H1 (cell line): ENCODE measurements at regions not wholly inside any gene's neighbourhood (a gene's known extent, or its start where the extent isn't known, plus 50 kb on each side); places are given as distances from the start of the nearest gene placed in this dataset.

Experiments used
- CHD7 ChIP-seq: fragments of 300-600 bp; sonication (generic); IDR thresholded peaks from 2 replicates; pipeline ENCODE4 v1.7.1; 2012; ENCODE audit warnings: low read length, moderate library complexity, mild to moderate bottlenecking, inconsistent platforms; ENCODE audit not compliant: insufficient replicate concordance

- no peak for TF ChIP-seq CHD7
Observed at GRCh38 chr5:56406838-56407237, 173.7 kb upstream of the ANKRD55 start (continued).
